ENCODE measurements at regions not wholly inside any gene's neighbourhood (a gene's known extent, or its start where the extent isn't known, plus 50 kb on each side); places are given as distances from the start of the nearest gene placed in this dataset.

- TF ChIP-seq CTCF (conservative IDR thresholded peaks at IDR 0.05; ENCODE audit: low read length) = no peak
- TF ChIP-seq EZH2phosphoT487 (IDR thresholded peaks at IDR 0.05; ENCODE audit: borderline replicate concordance, low read depth, low read length) = no peak
Measured at GRCh38 chr5:166708291-166708690, 1583.2 kb upstream of the WWC1 start.
